Retina (tissue), 1 donor: ENCODE measurements at regions not wholly inside any gene's neighbourhood (a gene's known extent, or its start where the extent isn't known, plus 50 kb on each side); places are given as distances from the start of the nearest gene placed in this dataset.

ENCODE experiments used
- DNase-seq: peaks from one replicate; pipeline ENCODE4 v3.0.0-alpha.2; 2016

GRCh38 chr5:2196989-2197619, 314.4 kb upstream of the IRX4 start:
- peak; percentile 64 for DNase-seq

- DNase-seq = no peak
Observed at GRCh38 chr5:2196416-2196815, 313.7 kb upstream of the IRX4 start.

- DNase-seq = no peak
Observed at GRCh38 chr5:2194949-2195348, 312.2 kb upstream of the IRX4 start.

- DNase-seq = no peak
Observed at GRCh38 chr5:2194236-2194555, 311.5 kb upstream of the IRX4 start.

- no peak for DNase-seq
Observed at GRCh38 chr5:2193542-2194235, 311.0 kb upstream of the IRX4 start.

GRCh38 chr5:2193142-2193541, 310.4 kb upstream of the IRX4 start:
- no peak for DNase-seq

GRCh38 chr5:2192496-2192895, 309.8 kb upstream of the IRX4 start:
- DNase-seq = no peak

- DNase-seq = no peak
Observed at GRCh38 chr5:2191972-2192371, 309.2 kb upstream of the IRX4 start.

- no peak for DNase-seq
Observed at GRCh38 chr5:2190549-2190948, 307.8 kb upstream of the IRX4 start.

- no peak for DNase-seq
Observed at GRCh38 chr5:2188661-2189060, 305.9 kb upstream of the IRX4 start.

GRCh38 chr5:2188137-2188536, 305.4 kb upstream of the IRX4 start:
- DNase-seq = no peak

- DNase-seq = no peak
Observed at GRCh38 chr5:2187687-2188086, 305.0 kb upstream of the IRX4 start.

GRCh38 chr5:2187156-2187555, 304.4 kb upstream of the IRX4 start:
- no peak for DNase-seq

GRCh38 chr5:2186472-2187015, 303.8 kb upstream of the IRX4 start:
- DNase-seq = no peak

GRCh38 chr5:2185646-2186471, 303.1 kb upstream of the IRX4 start:
- no peak for DNase-seq

GRCh38 chr5:2184563-2185540, 302.1 kb upstream of the IRX4 start:
- no peak for DNase-seq

GRCh38 chr5:2184026-2184366, 301.3 kb upstream of the IRX4 start:
- DNase-seq = no peak

GRCh38 chr5:2183154-2184025, 300.7 kb upstream of the IRX4 start:
- DNase-seq = no peak

GRCh38 chr5:2182020-2182419, 299.3 kb upstream of the IRX4 start:
- no peak for DNase-seq

GRCh38 chr5:2181557-2181956, 298.8 kb upstream of the IRX4 start:
- no peak for DNase-seq

GRCh38 chr5:2181149-2181548, 298.4 kb upstream of the IRX4 start:
- DNase-seq = no peak

GRCh38 chr5:2180456-2180855, 297.7 kb upstream of the IRX4 start:
- DNase-seq = no peak
